AG04450 (cell line): ENCODE measurements at regions not wholly inside any gene's neighbourhood (a gene's known extent, or its start where the extent isn't known, plus 50 kb on each side); places are given as distances from the start of the nearest gene placed in this dataset.

Experiments
- CTCF ChIA-PET: fragments of 300-600, 350-600 bp; formaldehyde crosslinking; extraction: SDS; loops from one replicate; lab custom pipeline; 2022; ENCODE audit warnings: antibody characterized with exemption, inconsistent platforms; lab: Charles Lee
- POLR2A ChIA-PET: fragments of 350-600 bp; formaldehyde crosslinking; extraction: SDS; loops from one replicate; lab custom pipeline; 2021; ENCODE audit warnings: antibody characterized with exemption, inconsistent platforms; lab: Yijun Ruan, JAX
- DNase-seq: peaks from one replicate; pipeline ENCODE4 v3.0.0-alpha.2; 2011; ENCODE audit warnings: low read depth, low spot score
- H3K27ac ChIP-seq: one replicate; pipeline ENCODE4 v1.5.1; 2012; ENCODE audit warnings: low read depth, low read length, control low read depth
- H3K27me3 ChIP-seq: one replicate; pipeline ENCODE4 v1.6.0; 2012; ENCODE audit warnings: low read length; ENCODE audit not compliant: control insufficient read depth, insufficient read depth
- H3K4me3 ChIP-seq: 2 replicates; pipeline ENCODE4 v1.5.1; 2011; ENCODE audit warnings: mild to moderate bottlenecking, low read depth, low read length, control low read depth
- H3K9me3 ChIP-seq: 2 replicates; pipeline ENCODE4 v1.5.1; 2012; ENCODE audit warnings: low read length; ENCODE audit not compliant: control insufficient read depth, insufficient read depth
- CTCF ChIP-seq: IDR thresholded peaks from 2 replicates; pipeline ENCODE4 v1.5.1; 2011; ENCODE audit warnings: low read depth, low read length, control low read depth, inconsistent platforms

GRCh38 chr10:105644559-105644958, 1003.5 kb downstream of the SORCS3 start:
- ChIA-PET CTCF (no interaction called here), POLR2A (no interaction called here)
- Histone ChIP-seq H3K9me3 (peaks cover 2% of the 10 kb centered on the region; the same call in 1 of the 2 replicates), H3K27ac (no peak overlapping the region), H3K4me3 (no peak overlapping the region), H3K27me3 (no peaks in the 10 kb centered on the region)
- no peak for DNase-seq
- TF ChIP-seq CTCF = no peak

GRCh38 chr10:105644091-105644490, 1003.0 kb downstream of the SORCS3 start:
- H3K4me3 ChIP-seq = no peak overlapping the region
- no peak for DNase-seq
- ChIA-PET CTCF (no interaction called here), POLR2A (no interaction called here)
- TF ChIP-seq CTCF = no peak
- H3K27me3 ChIP-seq = no peaks in the 10 kb centered on the region
- no peak overlapping the region for H3K27ac ChIP-seq
- H3K9me3 ChIP-seq = peaks cover 2% of the 10 kb centered on the region; the same call in 1 of the 2 replicates

GRCh38 chr10:105643660-105644059, 1002.6 kb downstream of the SORCS3 start:
- ChIA-PET CTCF (no interaction called here), POLR2A (no interaction called here)
- Histone ChIP-seq H3K4me3 (no peak overlapping the region), H3K27me3 (no peaks in the 10 kb centered on the region), H3K27ac (no peak overlapping the region), H3K9me3 (peaks cover 2% of the 10 kb centered on the region; the same call in 1 of the 2 replicates)
- TF ChIP-seq CTCF = no peak
- DNase-seq = no peak

GRCh38 chr10:105634281-105634680, 993.2 kb downstream of the SORCS3 start:
- TF ChIP-seq CTCF = no peak
- Histone ChIP-seq H3K4me3 (no peak overlapping the region), H3K9me3 (no peaks in the 10 kb centered on the region), H3K27me3 (no peaks in the 10 kb centered on the region), H3K27ac (no peak overlapping the region)
- DNase-seq = no peak
- ChIA-PET POLR2A (no interaction called here), CTCF (no interaction called here)

GRCh38 chr10:105615715-105616365, 974.8 kb downstream of the SORCS3 start:
- no peak overlapping the region for H3K27ac ChIP-seq
- POLR2A ChIA-PET = no interaction called here
- CTCF ChIA-PET = interaction anchor here (0.6 kb wide), 1 partner anchor 134 kb away, joined by 3 read pairs; no protein-coding TSS in a partner anchor
- DNase-seq = no peak
- no peaks in the 10 kb centered on the region for H3K27me3 ChIP-seq
- no peak for TF ChIP-seq CTCF
- H3K9me3 ChIP-seq = peaks cover 3% of the 10 kb centered on the region; the same call in 1 of the 2 replicates
- H3K4me3 ChIP-seq = no peak overlapping the region
